ENCODE measurements at regions not wholly inside any gene's neighbourhood (a gene's known extent, or its start where the extent isn't known, plus 50 kb on each side); places are given as distances from the start of the nearest gene placed in this dataset.

GRCh38 chr16:54359081-54359480 lies 72.5 kb upstream of the IRX3 start:
- TF ChIP-seq CTCF (IDR thresholded peaks at IDR 0.05; ENCODE audit: insufficient read depth, missing control alignments) = no peak
- no peak for FAIRE-seq
- no peak for DNase-seq (ENCODE audit: insufficient read length, low spot score)

GRCh38 chr16:54356391-54356790 lies 69.8 kb upstream of the IRX3 start:
- DNase-seq (ENCODE audit: insufficient read length, low spot score) (no peak), FAIRE-seq (no peak)
- TF ChIP-seq CTCF (IDR thresholded peaks at IDR 0.05; ENCODE audit: insufficient read depth, missing control alignments) = no peak

- DNase-seq (ENCODE audit: insufficient read length, low spot score) (no peak), FAIRE-seq (no peak)
- no peak for TF ChIP-seq CTCF (IDR thresholded peaks at IDR 0.05; ENCODE audit: insufficient read depth, missing control alignments)
Observed at GRCh38 chr16:54355251-54355650, 68.7 kb upstream of the IRX3 start.

GRCh38 chr16:54353097-54353496 lies 66.5 kb upstream of the IRX3 start:
- no peak for FAIRE-seq
- no peak for DNase-seq (ENCODE audit: insufficient read length, low spot score)
- no peak for TF ChIP-seq CTCF (IDR thresholded peaks at IDR 0.05; ENCODE audit: insufficient read depth, missing control alignments)

DNA sequence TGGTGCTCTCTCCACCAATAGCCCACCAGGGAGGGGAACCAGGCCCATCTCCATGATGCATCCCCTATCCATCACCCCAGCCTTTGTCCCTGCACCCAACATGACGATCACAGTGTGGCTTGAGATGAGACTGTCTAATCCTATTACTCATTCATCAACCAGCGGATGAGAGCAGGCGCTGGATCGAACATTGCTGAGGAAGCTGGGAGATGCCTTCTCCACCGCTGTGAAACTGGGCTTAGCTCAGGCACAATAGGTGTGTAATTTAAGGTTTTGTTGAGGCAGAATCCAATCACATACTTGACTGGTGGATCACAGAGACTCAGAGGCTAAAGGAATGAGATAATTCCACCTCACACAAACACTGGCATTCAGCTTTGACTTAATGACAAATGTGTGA lies 64.6 kb upstream of the IRX3 start:
- no peak for TF ChIP-seq CTCF (IDR thresholded peaks at IDR 0.05; ENCODE audit: insufficient read depth, missing control alignments)
- no peak for FAIRE-seq

DNA sequence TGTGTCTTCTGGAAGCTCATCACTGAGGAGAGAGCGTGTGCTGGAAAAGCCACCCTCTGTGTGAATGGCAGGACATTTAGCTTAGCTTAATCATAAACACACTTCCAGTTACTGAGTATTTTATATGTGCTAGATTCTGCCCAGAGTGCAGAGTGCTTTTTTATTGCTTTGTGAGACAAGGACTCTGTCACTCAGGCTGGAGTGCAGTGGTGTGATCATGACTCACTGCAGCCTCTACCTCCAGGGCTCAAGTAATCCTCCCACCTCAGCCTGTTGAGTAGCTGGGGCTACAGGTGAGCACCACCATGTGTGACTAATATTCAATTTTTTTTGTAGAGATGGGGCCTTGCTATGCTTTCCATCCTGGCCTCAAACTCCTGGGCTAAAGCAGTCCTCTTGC lies 61.4 kb upstream of the IRX3 start:
- FAIRE-seq = no peak
- TF ChIP-seq CTCF (IDR thresholded peaks at IDR 0.05; ENCODE audit: insufficient read depth, missing control alignments) = no peak
- DNase-seq (ENCODE audit: insufficient read length, low spot score) = no peak

More for the DNA sequence above, 64.6 kb upstream of the IRX3 start:
- no peak for DNase-seq (ENCODE audit: insufficient read length, low spot score)

GRCh38 chr16:54346041-54346440 lies 59.5 kb upstream of the IRX3 start:
- DNase-seq (ENCODE audit: insufficient read length, low spot score) (no peak), FAIRE-seq (no peak)
- no peak for TF ChIP-seq CTCF (IDR thresholded peaks at IDR 0.05; ENCODE audit: insufficient read depth, missing control alignments)
